Panc1 (cell line): ENCODE measurements at regions not wholly inside any gene's neighbourhood (a gene's known extent, or its start where the extent isn't known, plus 50 kb on each side); places are given as distances from the start of the nearest gene placed in this dataset.

Experiments used
- ATAC-seq: fragments of 200-7000 bp; cut with Tn5 transposase; 2 replicates; pipeline ENCODE4 v1.9.1; 2020; ENCODE audit warnings: mild to moderate bottlenecking, moderate library complexity
- BruUV-seq: library from RNA; stranded (reverse); fragments of 400-500 nt; replicated peaks from 2 replicates; lab custom pipeline; 2021; lab: Mats Ljungman, UMichigan
- CTCF ChIA-PET: fragments of 300-600 bp; sonication (Branson Sonifier 250); formaldehyde crosslinking; loops from one replicate; lab custom pipeline; 2022; ENCODE audit warnings: antibody characterized with exemption; lab: Charles Lee
- POLR2A ChIA-PET: fragments of 300-600 bp; sonication (Branson Sonifier 250); formaldehyde crosslinking; loops from one replicate; lab custom pipeline; 2022; ENCODE audit warnings: antibody characterized with exemption; lab: Charles Lee
- DNase-seq: peaks from one replicate; pipeline ENCODE4 v3.0.0-alpha.2; 2010; ENCODE audit warnings: low read depth, low spot score
- H3K27ac ChIP-seq: 2 replicates; pipeline ENCODE4 v1.5.1; 2011; ENCODE audit warnings: mild to moderate bottlenecking, low read length, inconsistent platforms
- H3K27me3 ChIP-seq: fragments of 200-500 bp; sonication (Bioruptor generic); 2 replicates; pipeline ENCODE4 v1.6.0; 2014; ENCODE audit warnings: low read length, inconsistent platforms; ENCODE audit not compliant: control insufficient read depth, insufficient read depth
- H3K36me3 ChIP-seq: fragments of 200-500 bp; sonication (Bioruptor generic); 2 replicates; pipeline ENCODE4 v1.5.1; 2014; ENCODE audit warnings: inconsistent platforms, mild to moderate bottlenecking, low read length, moderate library complexity; ENCODE audit not compliant: control insufficient read depth, insufficient read depth
- H3K4me1 ChIP-seq: 2 replicates; pipeline ENCODE4 v1.5.1; 2011; ENCODE audit warnings: inconsistent platforms, mild to moderate bottlenecking, low read length, moderate library complexity; ENCODE audit not compliant: control insufficient read depth, insufficient read depth
- H3K4me3 ChIP-seq, 2 experiments: 2 replicates each; pipeline ENCODE4 v1.5.1; 2011 to 2012; ENCODE audit warnings: low read depth in 2 of 2, low read length in 2 of 2, mild to moderate bottlenecking in 2 of 2, inconsistent platforms in 1 of 2, moderate library complexity in 1 of 2
- H3K9me3 ChIP-seq: fragments of 200-500 bp; sonication (Bioruptor generic); 2 replicates; pipeline ENCODE4 v1.5.1; 2014; ENCODE audit warnings: low read depth, mild to moderate bottlenecking, inconsistent platforms, low read length, moderate library complexity; ENCODE audit not compliant: control insufficient read depth, insufficient read depth
- CTCF ChIP-seq: fragments of 450-650 bp; IDR thresholded peaks from 2 replicates; pipeline ENCODE4 v1.5.1; 2017; ENCODE audit warnings: mild to moderate bottlenecking
- POLR2AphosphoS5 ChIP-seq: IDR thresholded peaks from 2 replicates; pipeline ENCODE4 v1.6.1; 2012; ENCODE audit warnings: mild to moderate bottlenecking, low read depth, low read length, moderate library complexity
- REST ChIP-seq, 2 experiments: IDR thresholded peaks; 2 replicates each; pipeline ENCODE4 v1.6.1; 2011 to 2012; ENCODE audit warnings: low read depth in 2 of 2, control low read depth in 1 of 2, low read length in 1 of 2, mild to moderate bottlenecking in 1 of 2, moderate library complexity in 1 of 2; ENCODE audit not compliant: insufficient read depth in 1 of 2
- SIN3A ChIP-seq: IDR thresholded peaks from 2 replicates; pipeline ENCODE4 v1.6.1; 2012; ENCODE audit warnings: low read depth, mild to moderate bottlenecking, low read length, moderate library complexity, borderline replicate concordance; ENCODE audit not compliant: insufficient read depth
- TCF7L2 ChIP-seq: IDR thresholded peaks from 2 replicates; pipeline ENCODE4 v1.6.1; 2011; ENCODE audit warnings: mild to moderate bottlenecking, low read depth, low read length, inconsistent platforms
- in situ Hi-C: cut with HindIII; loops from 2 replicates; pipeline ENCODE4 v1.10.0; 2016; ENCODE audit warnings: low sequenced_read_pairs, low pct_unique_long_range_greater_than_20kb
- intact Hi-C: fragments of 100-400 bp; cut with micrococcal nuclease; formaldehyde crosslinking; loops from one replicate; pipeline ENCODE4 v1.10.0; 2022; ENCODE audit not compliant: unreplicated experiment

- no peak for TF ChIP-seq SIN3A
- TF ChIP-seq POLR2AphosphoS5: no peak
- TF ChIP-seq REST (IDR thresholded peaks at IDR 0.05; ENCODE audit: insufficient read depth in 1 of 2, low read depth in 2 of 2, low read length in 1 of 2): no peak
- TF ChIP-seq TCF7L2: no peak
- no peak for TF ChIP-seq CTCF
- H3K27me3 ChIP-seq: peaks cover 7% of the 10 kb centered on the region; the same call in 1 of the 2 replicates
- H3K9me3 ChIP-seq: no peaks in the 10 kb centered on the region
- no peaks in the 10 kb centered on the region for H3K4me1 ChIP-seq
- in situ Hi-C loops (no loop called here), intact Hi-C loops (no loop called here)
- no TSS peak for BruUV-seq
- ATAC-seq: no peak
- DNase-seq: no peak
- no peaks in the 10 kb centered on the region for H3K36me3 ChIP-seq
- no peak overlapping the region for H3K4me3 ChIP-seq
- ChIA-PET CTCF (no interaction called here), POLR2A (no interaction called here)
- H3K27ac ChIP-seq: no peak overlapping the region
Observed at GRCh38 chr7:25803117-25803887, 348.7 kb upstream of the NFE2L3 start.

GRCh38 chr7:25804154-25804553 is 347.8 kb upstream of the NFE2L3 start:
- Histone ChIP-seq H3K27me3 (peaks cover 8% of the 10 kb centered on the region; the same call in 1 of the 2 replicates), H3K36me3 (no peaks in the 10 kb centered on the region), H3K9me3 (no peaks in the 10 kb centered on the region), H3K27ac (no peak overlapping the region), H3K4me3 (no peak overlapping the region), H3K4me1 (no peaks in the 10 kb centered on the region)
- intact Hi-C loops: no loop called here
- ChIA-PET POLR2A (no interaction called here), CTCF (interaction anchor here (0.6 kb wide), 1 partner anchor 594 kb away, joined by 3 read pairs; no protein-coding TSS in a partner anchor)
- in situ Hi-C loops: no loop called here
- no peak for DNase-seq
- no TSS peak for BruUV-seq
- TF ChIP-seq SIN3A: no peak
- TF ChIP-seq REST (IDR thresholded peaks at IDR 0.05; ENCODE audit: insufficient read depth in 1 of 2, low read depth in 2 of 2, low read length in 1 of 2): no peak
- TF ChIP-seq CTCF: no peak
- TF ChIP-seq POLR2AphosphoS5: no peak
- no peak for TF ChIP-seq TCF7L2
- no peak for ATAC-seq
